ENCODE measurements at regions not wholly inside any gene's neighbourhood (a gene's known extent, or its start where the extent isn't known, plus 50 kb on each side); places are given as distances from the start of the nearest gene placed in this dataset.

GRCh38 chr2:118557016-118557415 is 290.4 kb downstream of the EN1 start:
- no peak for DNase-seq

DNA sequence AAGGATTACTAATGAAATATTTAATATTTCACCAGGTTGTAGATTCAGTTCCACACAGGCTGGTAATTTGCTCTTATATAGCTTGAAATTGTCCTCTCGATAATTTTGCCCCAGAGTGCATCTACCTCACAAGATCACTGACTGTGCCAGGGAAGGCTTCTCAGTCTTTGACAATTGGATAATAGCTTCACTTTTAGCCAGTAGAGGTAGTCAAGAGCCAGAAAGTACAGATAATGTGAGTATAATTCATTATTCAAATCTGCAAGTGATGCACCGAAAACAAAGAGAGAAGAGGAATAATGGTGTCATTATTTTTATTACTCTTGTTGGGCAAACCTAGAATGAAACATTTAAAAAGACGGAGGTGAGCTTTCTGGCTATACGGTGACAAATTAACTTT is 292.8 kb downstream of the EN1 start:
- no peak for DNase-seq

DNA sequence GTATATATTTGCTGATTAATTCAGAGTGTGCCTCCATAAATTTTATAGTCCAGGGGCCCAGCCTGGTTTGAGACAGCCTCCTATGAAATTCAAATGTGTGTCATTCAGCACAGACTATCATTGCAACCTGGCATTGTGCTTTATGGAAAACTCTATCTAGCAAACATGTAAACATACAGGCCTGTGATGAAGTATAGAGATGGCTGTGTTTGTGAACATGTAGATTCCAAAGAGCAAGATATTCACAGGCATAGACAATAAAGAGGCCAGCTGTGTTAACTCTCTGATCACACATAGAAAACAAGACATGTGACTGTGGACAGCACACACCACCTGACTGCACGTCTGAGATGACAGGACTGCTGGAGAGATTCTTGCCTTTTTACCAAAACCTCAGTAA is 297.9 kb downstream of the EN1 start:
- DNase-seq: no peak

GRCh38 chr2:118548880-118549488 is 298.5 kb downstream of the EN1 start:
- DNase-seq: no peak

DNA sequence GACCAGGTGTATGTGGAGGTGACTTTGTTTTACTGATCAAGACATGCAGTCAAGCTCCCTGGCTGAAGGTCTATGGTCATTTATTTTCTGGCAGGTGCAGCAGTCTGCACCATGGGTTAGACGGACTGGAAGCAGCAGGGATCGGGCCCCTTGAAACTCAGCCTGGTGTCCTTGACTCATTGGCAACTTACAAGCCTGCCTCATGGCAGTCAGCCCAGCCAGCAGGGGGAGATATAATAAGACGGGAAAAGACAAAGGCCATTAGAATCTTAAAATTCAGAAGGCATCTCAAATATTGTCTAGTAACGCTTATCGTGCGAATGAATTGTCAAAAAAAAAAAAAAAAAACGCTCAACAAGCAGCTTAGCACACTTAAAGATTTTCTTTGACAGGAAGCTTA is 308.2 kb downstream of the EN1 start:
- no peak for DNase-seq

GRCh38 chr2:118536306-118536705 is 311.1 kb downstream of the EN1 start:
- no peak for DNase-seq

DNA sequence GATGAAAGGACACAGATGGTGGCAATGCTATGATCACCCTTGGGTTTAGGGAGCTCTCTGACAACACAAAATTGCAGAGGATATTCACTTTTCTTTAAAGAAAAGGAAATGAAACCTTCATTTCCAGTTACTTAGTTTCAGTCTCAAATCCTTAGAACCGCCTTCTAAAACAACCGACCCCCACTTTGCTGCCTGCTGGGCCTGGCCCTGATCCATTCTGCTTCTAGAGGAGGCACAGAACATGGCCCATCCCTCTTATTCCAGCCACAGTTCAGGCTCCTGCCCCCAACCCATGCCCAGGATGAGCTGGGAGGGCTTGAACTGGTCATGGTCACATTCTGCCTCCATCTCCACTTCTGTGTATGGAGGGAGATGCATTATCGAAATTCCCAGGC is 311.6 kb downstream of the EN1 start:
- no peak for DNase-seq

DNA sequence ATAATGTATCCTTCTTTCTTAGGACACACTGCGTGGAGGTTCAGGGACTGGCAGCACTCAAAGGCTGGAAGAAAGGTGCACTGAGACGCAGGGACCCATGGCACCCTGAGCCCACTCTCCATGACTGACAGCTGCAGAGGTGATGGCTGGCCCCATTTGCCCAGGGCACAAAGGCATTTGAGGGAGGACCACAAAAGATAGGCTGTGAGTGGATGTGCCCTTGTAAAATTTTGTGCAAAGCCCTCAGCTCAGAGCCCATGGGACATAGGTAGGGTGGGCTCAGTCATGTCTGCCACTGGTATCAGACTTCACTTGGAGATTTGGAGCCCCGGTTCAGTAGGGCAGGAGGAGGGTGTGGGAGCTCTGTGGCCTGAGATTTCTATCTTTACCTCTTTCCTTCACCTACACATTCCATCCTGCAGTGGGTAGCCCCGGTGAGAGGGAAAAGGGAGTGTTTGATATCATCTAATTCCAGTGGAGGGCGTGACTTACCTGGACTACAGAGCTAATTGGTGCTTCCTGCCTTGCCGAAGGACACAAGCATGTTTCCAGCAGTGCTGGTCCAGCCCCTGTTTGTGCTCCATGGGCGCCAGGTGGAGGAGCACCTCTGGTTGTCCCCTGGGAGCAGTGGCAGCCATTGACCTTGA is 312.2 kb downstream of the EN1 start:
- DNase-seq: no peak

- no peak for DNase-seq
Measured at GRCh38 chr2:118530976-118531375, 316.5 kb downstream of the EN1 start.

- DNase-seq: no peak
Measured at GRCh38 chr2:118529908-118530599, 317.4 kb downstream of the EN1 start.

- no peak for DNase-seq
Measured at GRCh38 chr2:118527571-118527970, 319.9 kb downstream of the EN1 start.

DNA sequence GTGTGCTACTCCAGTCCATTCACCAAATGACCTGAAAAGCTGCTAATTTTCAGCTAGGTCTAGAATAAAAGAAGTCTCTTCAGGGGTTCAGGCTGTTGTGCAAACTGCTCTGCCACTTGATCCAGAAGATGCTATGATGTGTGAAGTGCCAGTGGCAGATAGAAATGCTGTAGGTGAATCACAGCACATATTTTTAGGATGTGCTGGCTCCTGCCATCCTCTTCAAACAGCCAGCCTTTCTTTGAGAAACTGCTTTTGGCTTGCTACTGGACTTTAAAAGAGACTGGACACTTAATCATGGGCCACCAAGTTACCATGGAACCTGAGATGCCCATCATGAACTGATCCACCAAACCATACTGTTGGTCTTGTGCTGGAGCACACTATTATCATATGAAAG is 322.1 kb downstream of the EN1 start:
- no peak for DNase-seq

GRCh38 chr2:118524911-118525310 is 322.5 kb downstream of the EN1 start:
- no peak for DNase-seq

GRCh38 chr2:118523761-118524160 is 323.7 kb downstream of the EN1 start:
- DNase-seq: no peak

GRCh38 chr2:118521960-118522359 is 325.5 kb downstream of the EN1 start:
- no peak for DNase-seq

- no peak for DNase-seq
Measured at GRCh38 chr2:118521272-118521671, 326.2 kb downstream of the EN1 start.

DNA sequence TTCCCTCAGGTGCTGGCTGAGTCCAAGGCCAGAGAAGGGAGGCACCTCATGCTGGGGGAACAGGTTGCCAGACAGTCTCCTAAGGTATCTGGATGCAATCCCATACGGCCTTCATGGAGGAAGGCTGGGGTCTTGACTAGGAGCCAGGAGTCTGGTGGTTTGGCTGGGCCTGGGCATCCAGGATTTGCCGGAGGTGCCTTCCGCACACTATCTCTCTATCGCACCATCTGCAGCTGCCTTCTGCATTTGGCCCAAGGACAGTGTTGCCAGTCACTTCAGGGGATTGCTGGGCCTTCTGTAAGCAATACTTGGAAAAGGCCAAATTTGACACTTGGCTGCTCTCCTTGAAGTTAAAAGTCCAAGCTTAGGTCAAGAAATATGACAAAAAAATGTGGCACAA is 327.2 kb downstream of the EN1 start:
- no peak for DNase-seq

DNA sequence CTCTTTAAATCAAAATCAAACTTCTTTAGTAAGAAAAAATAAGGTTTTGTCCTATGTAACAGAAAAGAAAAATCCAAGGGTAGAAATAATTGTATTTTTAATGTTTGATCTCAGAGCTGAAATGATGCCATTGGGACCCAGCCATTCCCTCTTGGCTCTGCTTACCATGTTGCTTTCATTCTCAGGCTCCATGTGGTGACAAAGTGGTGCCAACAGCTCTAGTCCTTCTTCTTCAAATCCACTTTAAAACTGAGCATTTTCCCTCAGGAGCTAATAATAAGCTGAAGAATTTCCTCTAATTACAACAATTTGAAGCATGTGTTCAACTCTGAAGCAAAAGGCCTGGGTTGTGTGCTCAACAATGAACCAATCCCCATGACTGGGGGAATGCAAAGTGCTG is 327.9 kb downstream of the EN1 start:
- no peak for DNase-seq

DNA sequence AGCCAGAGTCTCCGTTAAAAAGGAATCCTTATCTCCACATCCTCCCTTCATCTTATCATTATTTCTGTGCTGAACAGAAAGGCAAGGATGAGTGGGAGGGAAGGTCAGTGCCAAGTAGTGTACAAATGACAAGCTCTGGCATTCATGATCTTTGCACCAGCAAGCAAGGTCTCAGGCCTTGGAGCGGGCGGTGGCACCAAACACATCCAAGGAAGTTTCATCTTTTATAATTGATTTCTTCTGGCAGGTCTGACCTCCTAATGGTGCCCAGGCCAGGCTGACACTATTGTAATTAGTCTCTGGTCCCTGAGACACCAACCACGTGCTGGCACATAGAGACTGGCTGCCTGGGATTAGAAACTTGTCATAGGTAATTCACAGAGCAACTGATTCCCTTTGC is 336.6 kb downstream of the EN1 start:
- no peak for DNase-seq

DNA sequence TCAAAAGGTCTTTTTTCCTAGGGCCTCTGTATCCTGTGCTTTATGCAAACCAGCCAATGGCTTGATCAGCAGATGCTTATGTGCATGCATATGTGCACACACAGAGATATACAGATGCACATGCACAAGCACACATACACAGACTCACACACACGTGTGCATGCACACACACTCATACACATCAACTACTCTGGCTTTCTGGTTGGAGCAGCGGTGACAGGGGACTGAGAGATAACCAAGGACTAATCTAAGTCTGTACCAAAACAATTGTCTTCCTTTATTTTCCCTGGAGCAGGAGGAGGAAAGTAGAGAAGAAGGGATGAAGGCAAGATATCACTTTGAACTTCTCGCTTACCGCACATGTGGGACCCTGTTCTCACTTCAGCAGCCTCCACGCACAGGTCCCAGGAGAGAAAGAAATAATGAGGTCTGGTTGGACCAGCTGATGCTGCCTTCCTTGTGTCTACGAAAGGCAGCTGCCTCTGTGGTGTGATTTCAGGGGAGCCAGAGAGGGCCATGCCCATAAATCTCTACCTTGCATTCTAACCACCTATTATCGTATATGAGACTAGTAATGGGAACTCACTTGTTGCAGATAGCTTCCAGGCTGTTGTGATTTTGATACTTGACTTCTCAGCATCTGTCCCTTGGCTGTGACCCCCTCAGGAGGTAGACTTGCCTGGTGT is 338.0 kb downstream of the EN1 start:
- no peak for DNase-seq

DNA sequence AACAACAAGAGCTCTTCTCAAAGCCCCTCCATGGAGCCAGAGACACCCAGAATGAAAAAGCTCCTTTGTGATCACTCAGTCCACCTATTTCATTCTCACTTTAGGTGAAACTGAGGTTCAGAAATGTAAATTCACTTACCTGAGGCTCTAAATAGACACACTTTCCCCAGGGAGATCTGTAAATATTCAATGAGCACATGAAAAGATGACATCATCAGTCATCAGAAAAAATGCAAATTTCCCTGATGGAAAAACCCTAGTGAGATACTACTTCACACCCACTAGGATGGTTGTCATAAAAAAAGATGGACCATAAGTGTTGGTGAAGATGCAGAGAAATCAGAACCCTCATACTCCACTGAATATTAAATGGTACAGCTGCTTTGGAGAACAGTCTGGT is 339.2 kb downstream of the EN1 start:
- DNase-seq: no peak

- no peak for DNase-seq
Measured at GRCh38 chr2:118505436-118505835, 342.0 kb downstream of the EN1 start.

DNA sequence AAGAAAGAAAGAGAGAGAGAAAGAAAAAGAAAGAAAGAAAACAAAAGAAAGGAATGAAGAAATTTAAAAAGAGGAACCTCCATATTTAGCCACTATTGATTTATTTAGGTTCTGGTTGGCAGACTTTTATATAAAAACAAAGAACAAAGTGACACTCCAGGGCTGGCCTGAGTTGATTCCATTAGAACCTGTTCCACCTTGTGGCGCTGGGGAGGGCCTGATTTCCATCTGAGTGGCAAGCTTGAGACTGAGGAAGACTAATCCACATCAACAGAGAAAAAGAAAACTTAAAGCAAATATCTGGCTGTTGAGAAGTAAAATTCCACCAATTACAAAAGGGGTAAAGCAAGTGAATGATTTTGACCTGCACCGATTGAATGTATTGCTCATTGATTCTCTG is 345.3 kb downstream of the EN1 start:
- no peak for DNase-seq

DNA sequence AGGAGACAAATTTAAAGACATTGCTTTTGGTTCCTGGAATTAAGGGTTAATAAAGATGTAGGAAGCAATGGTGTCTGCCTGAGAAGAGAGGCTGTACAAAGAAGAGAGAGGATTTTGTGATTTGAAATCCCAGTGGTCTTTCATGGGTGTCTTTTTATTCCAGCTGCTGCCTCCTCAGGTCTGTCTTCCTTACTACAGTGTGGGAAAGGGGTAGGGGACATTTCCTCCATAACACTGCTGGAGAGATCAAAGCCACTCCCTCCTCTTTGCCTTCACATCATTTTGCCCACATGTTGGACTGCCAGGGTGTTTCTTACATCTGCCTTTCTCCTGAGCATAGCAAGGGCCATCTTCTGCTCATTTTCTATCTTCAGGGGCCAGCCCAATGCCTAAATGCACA is 348.5 kb downstream of the EN1 start:
- DNase-seq: no peak
